A549 (cell line): ENCODE measurements at regions not wholly inside any gene's neighbourhood (a gene's known extent, or its start where the extent isn't known, plus 50 kb on each side); places are given as distances from the start of the nearest gene placed in this dataset.

Experiments used
- CHD2 ChIP-seq: fragments of 150-350 bp; IDR thresholded peaks from 2 replicates; pipeline ENCODE4 v1.6.1; 2014; ENCODE audit warnings: low read length; ENCODE audit not compliant: partially characterized antibody
- CTCF ChIP-seq: fragments of >200 bp; sonication (Bioruptor Twin); formaldehyde crosslinking; IDR thresholded peaks from 3 replicates; pipeline ENCODE4 v1.5.1; 2016
- HOXB5 ChIP-seq: fragments of 250-450 bp; sonication (Bioruptor Pico); IDR thresholded peaks from 2 replicates; pipeline ENCODE4 v1.5.0; 2020; ENCODE audit warnings: mild to moderate bottlenecking, moderate library complexity
- JUNB ChIP-seq: fragments of >200 bp; sonication (Bioruptor Twin); formaldehyde crosslinking; IDR thresholded peaks from 2 replicates; pipeline ENCODE4 v1.6.1; 2016
- POLR2A ChIP-seq: IDR thresholded peaks from 2 replicates; pipeline ENCODE4 v1.6.1; 2012; ENCODE audit warnings: mild to moderate bottlenecking, low read length
- REST ChIP-seq: fragments of 200-600 bp; sonication (generic); IDR thresholded peaks from 2 replicates; pipeline ENCODE4 v1.6.1; 2016; ENCODE audit warnings: antibody characterized with exemption, mild to moderate bottlenecking, moderate library complexity

GRCh38 chr6:169930799-169931198 is 179.4 kb downstream of the ERMARD start:
- TF ChIP-seq CHD2 (no peak), JUNB (no peak), HOXB5 (CRISPR knock-in tag) (no peak), POLR2A (no peak), REST (no peak), CTCF (no peak)
